Activated CD4-positive, alpha-beta T cell treated with anti-CD3 and anti-CD28 coated beads for 36 hours (primary cell): ENCODE measurements at regions not wholly inside any gene's neighbourhood (a gene's known extent, or its start where the extent isn't known, plus 50 kb on each side); places are given as distances from the start of the nearest gene placed in this dataset.

Experiments
- ATAC-seq: fragments of 200-7000 bp; cut with Tn5 transposase; one replicate; pipeline ENCODE4 v1.10.0; 2021; ENCODE audit warnings: mild to moderate bottlenecking, moderate library complexity
- CTCF ChIA-PET: fragments of 350-600 bp; sonication (Branson Sonifier 250); formaldehyde crosslinking; loops from one replicate; lab custom pipeline; 2021; ENCODE audit warnings: antibody characterized with exemption; lab: Charles Lee
- POLR2A ChIA-PET: fragments of 350-600 bp; sonication (Branson Sonifier 250); formaldehyde crosslinking; loops from one replicate; lab custom pipeline; 2021; ENCODE audit warnings: antibody characterized with exemption, inconsistent platforms; lab: Charles Lee
- DNase-seq: peaks from one replicate; pipeline ENCODE4 v3.0.0-alpha.2; 2020
- H3K27ac Mint-ChIP-seq: one replicate; pipeline ENCODE4 v1.8.0; 2021; ENCODE audit warnings: mixed read lengths
- H3K27me3 Mint-ChIP-seq: one replicate; pipeline ENCODE4 v1.8.0; 2021; ENCODE audit warnings: mixed read lengths
- H3K36me3 Mint-ChIP-seq: one replicate; pipeline ENCODE4 v1.8.0; 2021; ENCODE audit warnings: low read depth, mixed read lengths
- H3K4me1 Mint-ChIP-seq: one replicate; pipeline ENCODE4 v1.8.0; 2021; ENCODE audit warnings: mixed read lengths
- H3K4me3 Mint-ChIP-seq: one replicate; pipeline ENCODE4 v1.8.0; 2021; ENCODE audit warnings: mild to moderate bottlenecking, moderate library complexity, mixed read lengths
- H3K9me3 Mint-ChIP-seq: one replicate; pipeline ENCODE4 v1.8.0; 2021; ENCODE audit warnings: low read depth, mixed read lengths
- intact Hi-C, 2 experiments: fragments of 100-400 bp; cut with DNase I in 1 of 2; cut with micrococcal nuclease in 1 of 2; formaldehyde crosslinking; loops; one replicate each; pipeline versions ENCODE4 v1.14.2 to v1.15.1; 2022 to 2024; cut with DNase I, micrococcal nuclease

DNA sequence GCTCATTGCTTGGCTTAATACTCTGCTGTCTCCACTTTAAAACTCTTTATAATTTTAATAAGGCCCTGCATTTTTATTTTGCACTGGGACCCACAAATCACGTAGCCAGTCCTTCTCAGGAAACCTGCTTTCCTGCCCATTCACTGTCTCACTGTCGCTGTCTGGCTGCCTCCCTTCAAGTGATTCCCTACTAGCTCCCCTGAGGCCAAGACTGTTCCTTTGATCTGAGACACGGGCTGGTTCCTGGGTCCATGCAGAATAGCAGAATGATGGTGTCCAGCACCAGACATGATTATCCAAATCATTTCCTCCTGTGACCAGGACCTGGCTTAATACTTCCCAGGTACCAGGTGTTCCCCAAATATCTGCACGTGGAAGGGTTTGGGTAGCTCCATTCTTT, 597.1 kb upstream of the KLF4 start:
- no peaks in the 10 kb centered on the region for H3K27me3 Mint-ChIP-seq
- ChIA-PET CTCF (no interaction called here), POLR2A (no interaction called here)
- intact Hi-C loops, result no loop called here
- H3K9me3 Mint-ChIP-seq, result peaks cover 4% of the 10 kb centered on the region
- H3K4me1 Mint-ChIP-seq, result no peaks in the 10 kb centered on the region
- no peak overlapping the region for H3K4me3 Mint-ChIP-seq
- H3K27ac Mint-ChIP-seq, result no peak overlapping the region
- H3K36me3 Mint-ChIP-seq, result no peaks in the 10 kb centered on the region
- ATAC-seq, result no peak
- DNase-seq, result no peak

GRCh38 chr9:108085294-108085693, 595.7 kb upstream of the KLF4 start:
- Mint-ChIP-seq H3K27ac (no peak overlapping the region), H3K27me3 (no peaks in the 10 kb centered on the region), H3K4me3 (no peak overlapping the region), H3K9me3 (peaks cover 4% of the 10 kb centered on the region), H3K36me3 (no peaks in the 10 kb centered on the region), H3K4me1 (no peaks in the 10 kb centered on the region)
- intact Hi-C loops, result no loop called here
- POLR2A ChIA-PET, result no interaction called here
- ATAC-seq (no peak), DNase-seq (no peak)
- CTCF ChIA-PET, result interaction anchor here (0.7 kb wide), 1 partner anchor 181 kb away, joined by 3 read pairs; no protein-coding TSS in a partner anchor

GRCh38 chr9:108083796-108084352, 594.3 kb upstream of the KLF4 start:
- no peaks in the 10 kb centered on the region for H3K27me3 Mint-ChIP-seq
- no peak for ATAC-seq
- H3K27ac Mint-ChIP-seq, result no peak overlapping the region
- no peak overlapping the region for H3K4me3 Mint-ChIP-seq
- H3K9me3 Mint-ChIP-seq, result peaks cover 2% of the 10 kb centered on the region
- ChIA-PET CTCF (no interaction called here), POLR2A (no interaction called here)
- H3K36me3 Mint-ChIP-seq, result no peaks in the 10 kb centered on the region
- no peaks in the 10 kb centered on the region for H3K4me1 Mint-ChIP-seq
- DNase-seq, result no peak
- intact Hi-C loops, result no loop called here

- no peak overlapping the region for H3K27ac Mint-ChIP-seq
- no peaks in the 10 kb centered on the region for H3K27me3 Mint-ChIP-seq
- ChIA-PET POLR2A (no interaction called here), CTCF (no interaction called here)
- H3K4me3 Mint-ChIP-seq, result no peak overlapping the region
- ATAC-seq, result no peak
- no peaks in the 10 kb centered on the region for H3K36me3 Mint-ChIP-seq
- H3K9me3 Mint-ChIP-seq, result no peaks in the 10 kb centered on the region
- no peak for DNase-seq
- no peaks in the 10 kb centered on the region for H3K4me1 Mint-ChIP-seq
- intact Hi-C loops, result no loop called here
Measured at GRCh38 chr9:108083160-108083750, 593.7 kb upstream of the KLF4 start.

GRCh38 chr9:108081112-108081511, 591.5 kb upstream of the KLF4 start:
- H3K4me3 Mint-ChIP-seq, result no peak overlapping the region
- H3K4me1 Mint-ChIP-seq, result no peaks in the 10 kb centered on the region
- POLR2A ChIA-PET, result no interaction called here
- intact Hi-C loops, result no loop called here
- H3K27ac Mint-ChIP-seq, result no peak overlapping the region
- H3K36me3 Mint-ChIP-seq, result no peaks in the 10 kb centered on the region
- no peaks in the 10 kb centered on the region for H3K27me3 Mint-ChIP-seq
- CTCF ChIA-PET, result no interaction called here
- peaks cover 3% of the 10 kb centered on the region for H3K9me3 Mint-ChIP-seq
- no peak for DNase-seq
- no peak for ATAC-seq

- ChIA-PET CTCF (no interaction called here), POLR2A (no interaction called here)
- Mint-ChIP-seq H3K27me3 (no peaks in the 10 kb centered on the region), H3K4me3 (no peak overlapping the region), H3K27ac (no peak overlapping the region), H3K36me3 (no peaks in the 10 kb centered on the region), H3K4me1 (no peaks in the 10 kb centered on the region), H3K9me3 (peaks cover 3% of the 10 kb centered on the region)
- ATAC-seq (no peak), DNase-seq (no peak)
- intact Hi-C loops, result no loop called here
Measured at GRCh38 chr9:108080285-108080684, 590.7 kb upstream of the KLF4 start.

GRCh38 chr9:108078811-108079210, 589.2 kb upstream of the KLF4 start:
- ATAC-seq, result no peak
- Mint-ChIP-seq H3K27ac (no peak overlapping the region), H3K4me1 (no peaks in the 10 kb centered on the region), H3K36me3 (no peaks in the 10 kb centered on the region), H3K4me3 (no peak overlapping the region), H3K27me3 (no peaks in the 10 kb centered on the region), H3K9me3 (peaks cover 3% of the 10 kb centered on the region)
- POLR2A ChIA-PET, result no interaction called here
- DNase-seq, result no peak
- intact Hi-C loops, result no loop called here
- CTCF ChIA-PET, result interaction anchor here (0.7 kb wide), 1 partner anchor 166 kb away, joined by 3 read pairs; no protein-coding TSS in a partner anchor

DNA sequence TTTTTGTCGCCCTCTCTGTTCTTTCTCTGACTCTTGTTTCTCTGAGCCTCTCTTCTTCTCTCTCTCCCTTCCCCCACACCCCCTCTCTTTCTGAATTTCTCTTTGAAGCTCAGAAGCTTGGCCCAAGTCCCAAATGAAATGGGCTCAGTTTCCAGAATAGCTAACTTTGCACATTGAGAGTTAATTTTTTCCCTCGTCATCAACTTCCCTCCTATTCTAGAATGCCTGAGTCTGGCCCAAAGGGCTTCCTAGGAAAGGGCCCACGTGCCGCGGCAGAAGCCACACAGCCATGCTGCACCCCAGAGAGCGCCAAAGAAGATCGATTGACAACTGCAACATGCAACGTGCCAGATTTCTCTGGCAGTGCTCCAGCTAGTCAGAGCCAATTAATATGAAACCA, 588.8 kb upstream of the KLF4 start:
- H3K4me1 Mint-ChIP-seq, result no peaks in the 10 kb centered on the region
- intact Hi-C loops, result no loop called here
- H3K36me3 Mint-ChIP-seq, result no peaks in the 10 kb centered on the region
- ChIA-PET POLR2A (no interaction called here), CTCF (interaction anchor here (0.7 kb wide), 1 partner anchor 167 kb away, joined by 3 read pairs; no protein-coding TSS in a partner anchor)
- H3K27ac Mint-ChIP-seq, result no peak overlapping the region
- H3K9me3 Mint-ChIP-seq, result peaks cover 3% of the 10 kb centered on the region
- H3K4me3 Mint-ChIP-seq, result no peak overlapping the region
- ATAC-seq (no peak), DNase-seq (no peak)
- H3K27me3 Mint-ChIP-seq, result no peaks in the 10 kb centered on the region

GRCh38 chr9:108077556-108077955, 588.0 kb upstream of the KLF4 start:
- CTCF ChIA-PET, result no interaction called here

DNA sequence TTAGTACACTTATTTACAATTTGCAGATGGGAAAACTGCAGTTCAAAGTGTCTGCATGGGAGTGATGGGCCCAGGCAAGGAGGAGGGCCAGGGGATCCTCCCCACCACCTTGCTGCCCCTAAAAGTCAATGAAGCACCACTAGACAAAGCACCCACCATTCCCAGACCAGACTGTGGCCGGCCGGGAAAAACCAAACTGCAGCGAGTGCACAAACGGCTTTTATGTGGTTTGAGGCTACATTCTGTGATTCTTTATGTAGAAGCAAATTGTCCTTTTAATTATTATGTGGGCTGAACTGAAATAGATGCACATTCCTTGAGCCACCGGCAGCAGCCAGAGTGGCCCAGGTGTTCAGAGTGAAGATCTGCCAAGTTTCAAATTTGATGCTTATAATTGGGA, 585.3 kb upstream of the KLF4 start:
- DNase-seq (no peak), ATAC-seq (no peak)
- no peaks in the 10 kb centered on the region for H3K27me3 Mint-ChIP-seq
- H3K9me3 Mint-ChIP-seq, result peaks cover 6% of the 10 kb centered on the region
- intact Hi-C loops, result no loop called here
- H3K4me3 Mint-ChIP-seq, result no peak overlapping the region
- H3K36me3 Mint-ChIP-seq, result no peaks in the 10 kb centered on the region
- no peak overlapping the region for H3K27ac Mint-ChIP-seq
- CTCF ChIA-PET, result no interaction called here
- POLR2A ChIA-PET, result no interaction called here
- no peaks in the 10 kb centered on the region for H3K4me1 Mint-ChIP-seq

More at GRCh38 chr9:108077556-108077955, 588.0 kb upstream of the KLF4 start:
- POLR2A ChIA-PET, result no interaction called here
- Mint-ChIP-seq H3K4me1 (no peaks in the 10 kb centered on the region), H3K9me3 (peaks cover 3% of the 10 kb centered on the region), H3K4me3 (no peak overlapping the region), H3K27ac (no peak overlapping the region), H3K36me3 (no peaks in the 10 kb centered on the region), H3K27me3 (no peaks in the 10 kb centered on the region)
- DNase-seq, result no peak
- intact Hi-C loops, result no loop called here
- ATAC-seq, result no peak

DNA sequence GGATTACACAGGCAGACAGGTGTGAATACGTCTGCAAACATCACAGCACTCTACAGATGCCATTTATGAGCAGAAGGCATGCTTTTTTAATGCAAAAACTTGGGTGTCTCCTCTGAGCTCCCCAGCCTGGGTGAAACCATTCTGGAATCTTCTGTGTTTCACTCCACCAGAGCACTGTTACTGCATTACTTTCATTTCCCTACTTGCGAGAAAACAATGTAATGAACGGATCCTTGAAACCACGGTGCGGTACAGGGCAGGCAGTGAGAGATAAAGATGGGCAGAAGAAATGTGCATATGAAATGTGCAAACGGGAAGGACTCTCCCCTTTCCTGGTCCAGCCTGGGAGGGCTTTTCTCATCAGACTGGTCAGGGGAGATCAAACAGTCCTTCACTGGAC, 584.3 kb upstream of the KLF4 start:
- POLR2A ChIA-PET, result interaction anchor here (0.6 kb wide), 1 partner anchor 1241 kb away, joined by 3 read pairs; no protein-coding TSS in a partner anchor
- intact Hi-C loops, result no loop called here
- Mint-ChIP-seq H3K4me1 (no peaks in the 10 kb centered on the region), H3K9me3 (peaks cover 6% of the 10 kb centered on the region), H3K27ac (no peak overlapping the region), H3K27me3 (no peaks in the 10 kb centered on the region), H3K36me3 (no peaks in the 10 kb centered on the region), H3K4me3 (no peak overlapping the region)
- DNase-seq (no peak), ATAC-seq (no peak)
- CTCF ChIA-PET, result no interaction called here

DNA sequence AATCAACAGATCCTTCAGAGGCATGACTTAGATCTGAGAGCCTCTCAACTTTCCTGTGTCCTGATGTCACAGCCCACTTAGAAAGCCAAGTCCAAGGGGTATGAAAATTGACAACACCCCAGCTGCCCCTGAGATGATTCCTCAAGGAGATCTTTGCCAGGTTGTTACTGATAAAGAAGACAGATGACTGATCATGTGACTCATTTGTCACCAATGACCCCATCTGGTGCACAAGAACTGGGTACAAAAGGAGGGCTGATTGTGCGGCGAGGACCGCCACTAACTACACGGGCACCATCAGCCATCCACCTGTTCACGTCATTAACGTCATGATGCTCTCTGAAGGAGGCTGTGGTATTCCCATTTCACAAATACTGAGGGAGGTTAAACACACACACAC, 583.2 kb upstream of the KLF4 start:
- intact Hi-C loops, result no loop called here
- ChIA-PET CTCF (no interaction called here), POLR2A (no interaction called here)
- DNase-seq (no peak), ATAC-seq (no peak)
- Mint-ChIP-seq H3K4me1 (no peaks in the 10 kb centered on the region), H3K9me3 (peaks cover 2% of the 10 kb centered on the region), H3K27me3 (no peaks in the 10 kb centered on the region), H3K4me3 (no peak overlapping the region), H3K36me3 (no peaks in the 10 kb centered on the region), H3K27ac (no peak overlapping the region)
